ENCODE measurements at regions not wholly inside any gene's neighbourhood (a gene's known extent, or its start where the extent isn't known, plus 50 kb on each side); places are given as distances from the start of the nearest gene placed in this dataset.
"Not testable (repeated sequence)": the region's sequence is repeated elsewhere in the genome, so short reads cannot be mapped to it uniquely, and the experiment has no call there.

DNA sequence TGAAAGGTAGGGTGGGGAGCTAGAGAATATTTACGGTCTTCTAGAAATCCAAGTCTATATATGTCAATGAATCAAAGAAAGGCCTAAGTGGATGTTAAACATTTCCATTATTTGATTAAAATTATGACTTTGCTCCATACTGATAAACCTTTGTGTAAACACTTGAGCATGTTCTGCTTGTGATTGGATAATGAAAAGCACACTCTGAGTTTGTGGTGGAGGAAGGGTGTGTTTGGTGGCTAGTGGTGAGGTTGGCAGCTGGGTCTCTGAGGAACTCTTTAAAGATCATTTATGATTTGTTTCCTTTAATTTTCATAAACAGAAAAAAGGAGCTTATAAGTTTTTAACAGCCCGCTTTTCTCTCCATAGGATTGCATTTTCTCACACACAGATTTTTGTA is 84.7 kb downstream of the RFPL4B start:
- H3K36me3 ChIP-seq (ENCODE audit: control insufficient read depth in 2 of 2, insufficient read depth in 2 of 2, low read length in 2 of 2) = no peaks in the 10 kb centered on the region
- H3K27ac ChIP-seq (ENCODE audit: low read length) = no peak overlapping the region
- no peaks in the 10 kb centered on the region for H3K4me1 ChIP-seq (ENCODE audit: control insufficient read depth, insufficient read depth, low read length)
- no peaks in the 10 kb centered on the region for H3K27me3 ChIP-seq (ENCODE audit: control insufficient read depth in 1 of 2, insufficient read depth in 2 of 2, low read length in 2 of 2)
- H3K9ac ChIP-seq (ENCODE audit: low read length in 2 of 2) = no peak overlapping the region
- H3K9me3 ChIP-seq (ENCODE audit: control insufficient read depth in 2 of 2, low read length in 2 of 2) = no peaks in the 10 kb centered on the region
- H3K4me3 ChIP-seq (ENCODE audit: low read length in 2 of 2) = no peak overlapping the region

- H3K36me3 ChIP-seq (ENCODE audit: control insufficient read depth in 2 of 2, insufficient read depth in 2 of 2, low read length in 2 of 2) = no peaks in the 10 kb centered on the region
- no peak overlapping the region for H3K4me3 ChIP-seq (ENCODE audit: low read length in 2 of 2)
- H3K4me1 ChIP-seq (ENCODE audit: control insufficient read depth, insufficient read depth, low read length) = no peaks in the 10 kb centered on the region
- no peak overlapping the region for H3K9ac ChIP-seq (ENCODE audit: low read length in 2 of 2)
- H3K27ac ChIP-seq (ENCODE audit: low read length) = no peak overlapping the region
- H3K27me3 ChIP-seq (ENCODE audit: control insufficient read depth in 1 of 2, insufficient read depth in 2 of 2, low read length in 2 of 2) = no peaks in the 10 kb centered on the region
- H3K9me3 ChIP-seq (ENCODE audit: control insufficient read depth in 2 of 2, low read length in 2 of 2) = no peaks in the 10 kb centered on the region
Measured at GRCh38 chr6:112432853-112433252, 85.7 kb downstream of the RFPL4B start.

DNA sequence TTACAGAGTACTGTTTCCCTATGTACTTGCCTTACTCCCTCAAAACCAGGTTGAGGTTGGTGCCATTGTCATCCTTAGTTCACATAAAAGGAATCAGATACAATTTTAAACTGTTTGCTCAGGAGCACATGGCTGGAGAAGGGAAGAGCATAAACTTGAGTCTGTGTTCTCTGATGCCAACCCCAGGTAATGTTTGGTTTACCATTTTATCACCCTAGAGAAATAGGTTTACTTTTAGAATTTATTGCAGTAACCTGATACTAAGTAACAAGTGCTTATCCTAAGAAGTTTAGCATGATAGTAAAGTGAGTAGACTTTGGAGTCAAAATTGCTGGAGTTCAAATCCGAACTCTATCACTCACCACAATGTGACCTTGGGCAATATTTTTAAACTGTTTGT is 86.3 kb downstream of the RFPL4B start:
- no peak overlapping the region for H3K9ac ChIP-seq (ENCODE audit: low read length in 2 of 2)
- H3K4me3 ChIP-seq (ENCODE audit: low read length in 2 of 2) = no peak overlapping the region
- no peaks in the 10 kb centered on the region for H3K27me3 ChIP-seq (ENCODE audit: control insufficient read depth in 1 of 2, insufficient read depth in 2 of 2, low read length in 2 of 2)
- H3K36me3 ChIP-seq (ENCODE audit: control insufficient read depth in 2 of 2, insufficient read depth in 2 of 2, low read length in 2 of 2) = no peaks in the 10 kb centered on the region
- H3K4me1 ChIP-seq (ENCODE audit: control insufficient read depth, insufficient read depth, low read length) = no peaks in the 10 kb centered on the region
- no peaks in the 10 kb centered on the region for H3K9me3 ChIP-seq (ENCODE audit: control insufficient read depth in 2 of 2, low read length in 2 of 2)
- no peak overlapping the region for H3K27ac ChIP-seq (ENCODE audit: low read length)

- H3K27ac ChIP-seq (ENCODE audit: low read length) = no peak overlapping the region
- H3K4me3 ChIP-seq (ENCODE audit: low read length in 2 of 2) = no peak overlapping the region
- H3K9ac ChIP-seq (ENCODE audit: low read length in 2 of 2) = no peak overlapping the region
- no peaks in the 10 kb centered on the region for H3K36me3 ChIP-seq (ENCODE audit: control insufficient read depth in 2 of 2, insufficient read depth in 2 of 2, low read length in 2 of 2)
- H3K4me1 ChIP-seq (ENCODE audit: control insufficient read depth, insufficient read depth, low read length) = no peaks in the 10 kb centered on the region
- H3K9me3 ChIP-seq (ENCODE audit: control insufficient read depth in 2 of 2, low read length in 2 of 2) = no peaks in the 10 kb centered on the region
- no peaks in the 10 kb centered on the region for H3K27me3 ChIP-seq (ENCODE audit: control insufficient read depth in 1 of 2, insufficient read depth in 2 of 2, low read length in 2 of 2)
Measured at GRCh38 chr6:112434896-112435435, 87.8 kb downstream of the RFPL4B start.

- Histone ChIP-seq H3K9ac (ENCODE audit: low read length in 2 of 2) (no peak overlapping the region), H3K27ac (ENCODE audit: low read length) (no peak overlapping the region), H3K9me3 (ENCODE audit: control insufficient read depth in 2 of 2, low read length in 2 of 2) (no peaks in the 10 kb centered on the region), H3K4me1 (ENCODE audit: control insufficient read depth, insufficient read depth, low read length) (no peaks in the 10 kb centered on the region), H3K36me3 (ENCODE audit: control insufficient read depth in 2 of 2, insufficient read depth in 2 of 2, low read length in 2 of 2) (no peaks in the 10 kb centered on the region), H3K4me3 (ENCODE audit: low read length in 2 of 2) (no peak overlapping the region), H3K27me3 (ENCODE audit: control insufficient read depth in 1 of 2, insufficient read depth in 2 of 2, low read length in 2 of 2) (no peaks in the 10 kb centered on the region)
Measured at GRCh38 chr6:112437058-112437457, 89.9 kb downstream of the RFPL4B start.

DNA sequence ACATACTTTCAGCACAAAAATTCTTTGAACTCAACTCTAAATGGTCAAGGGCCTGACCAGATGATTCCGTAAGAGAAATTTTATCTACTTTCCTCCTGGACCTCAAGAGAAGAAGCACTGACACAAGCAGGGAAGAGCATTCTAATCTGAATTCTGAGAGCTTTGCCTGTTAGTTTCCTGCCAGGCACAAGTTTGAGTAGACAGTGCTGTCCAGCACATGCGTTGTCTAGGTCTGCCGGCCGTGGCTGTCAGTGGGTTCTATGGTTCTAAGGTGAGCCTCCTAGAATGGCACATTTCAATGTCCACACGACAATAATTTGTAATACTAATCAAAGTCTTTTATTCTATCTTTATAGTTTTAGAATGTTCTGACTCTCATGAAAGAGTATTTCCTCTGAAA is 91.9 kb downstream of the RFPL4B start:
- Histone ChIP-seq H3K4me3 (ENCODE audit: low read length in 2 of 2) (no peak overlapping the region), H3K9me3 (ENCODE audit: control insufficient read depth in 2 of 2, low read length in 2 of 2) (no peaks in the 10 kb centered on the region), H3K9ac (ENCODE audit: low read length in 2 of 2) (no peak overlapping the region), H3K27me3 (ENCODE audit: control insufficient read depth in 1 of 2, insufficient read depth in 2 of 2, low read length in 2 of 2) (no peaks in the 10 kb centered on the region), H3K4me1 (ENCODE audit: control insufficient read depth, insufficient read depth, low read length) (no peaks in the 10 kb centered on the region), H3K36me3 (ENCODE audit: control insufficient read depth in 2 of 2, insufficient read depth in 2 of 2, low read length in 2 of 2) (no peaks in the 10 kb centered on the region), H3K27ac (ENCODE audit: low read length) (no peak overlapping the region)

DNA sequence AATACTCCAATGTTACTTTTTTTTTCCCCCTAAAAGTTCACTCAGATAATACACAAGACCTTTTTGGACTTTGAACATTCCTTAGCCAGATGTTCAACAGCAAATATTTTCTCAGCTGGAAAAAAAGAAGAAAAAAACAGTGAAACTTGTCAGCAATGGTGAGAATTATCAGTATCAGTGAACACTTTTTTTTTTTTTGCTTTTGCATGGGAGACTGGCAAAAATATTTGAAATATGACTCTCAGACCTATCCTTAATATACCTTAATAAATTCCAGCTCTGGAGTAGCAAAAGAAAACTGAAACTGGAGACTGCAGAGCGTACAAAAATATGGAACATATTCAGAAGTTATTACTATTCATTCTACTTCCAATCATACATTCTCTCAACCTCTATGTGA is 92.3 kb downstream of the RFPL4B start:
- no peaks in the 10 kb centered on the region for H3K4me1 ChIP-seq (ENCODE audit: control insufficient read depth, insufficient read depth, low read length)

DNA sequence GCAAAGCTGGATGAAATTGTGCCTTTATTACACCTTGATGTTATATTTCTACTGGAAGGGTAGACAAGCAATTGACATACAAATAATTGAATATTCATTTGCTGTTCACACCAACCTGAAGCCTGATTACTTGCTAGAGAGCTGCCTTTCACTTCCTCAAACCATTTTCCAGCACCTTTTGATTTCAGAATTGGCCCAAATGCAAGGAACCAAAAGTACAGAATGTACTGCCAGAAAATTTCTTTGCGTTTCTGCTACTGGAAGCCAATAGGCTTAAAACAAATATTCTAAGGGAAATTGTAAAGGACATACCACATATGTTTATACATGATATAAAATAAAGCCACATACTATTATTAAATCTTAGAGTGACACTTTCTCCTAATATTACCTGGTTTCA is 94.5 kb downstream of the RFPL4B start:
- no peaks in the 10 kb centered on the region for H3K9me3 ChIP-seq (ENCODE audit: control insufficient read depth in 2 of 2, low read length in 2 of 2)
- no peaks in the 10 kb centered on the region for H3K27me3 ChIP-seq (ENCODE audit: control insufficient read depth in 1 of 2, insufficient read depth in 2 of 2, low read length in 2 of 2)
- no peaks in the 10 kb centered on the region for H3K4me1 ChIP-seq (ENCODE audit: control insufficient read depth, insufficient read depth, low read length)
- no peak overlapping the region for H3K4me3 ChIP-seq (ENCODE audit: low read length in 2 of 2)
- no peaks in the 10 kb centered on the region for H3K36me3 ChIP-seq (ENCODE audit: control insufficient read depth in 2 of 2, insufficient read depth in 2 of 2, low read length in 2 of 2)
- no peak overlapping the region for H3K9ac ChIP-seq (ENCODE audit: low read length in 2 of 2)
- H3K27ac ChIP-seq (ENCODE audit: low read length) = no peak overlapping the region

More for the DNA sequence above, 92.3 kb downstream of the RFPL4B start:
- H3K4me3 ChIP-seq (ENCODE audit: low read length in 2 of 2) = no peak overlapping the region
- H3K27ac ChIP-seq (ENCODE audit: low read length) = no peak overlapping the region
- no peak overlapping the region for H3K9ac ChIP-seq (ENCODE audit: low read length in 2 of 2)
- no peaks in the 10 kb centered on the region for H3K36me3 ChIP-seq (ENCODE audit: control insufficient read depth in 2 of 2, insufficient read depth in 2 of 2, low read length in 2 of 2)
- H3K9me3 ChIP-seq (ENCODE audit: control insufficient read depth in 2 of 2, low read length in 2 of 2) = no peaks in the 10 kb centered on the region
- H3K27me3 ChIP-seq (ENCODE audit: control insufficient read depth in 1 of 2, insufficient read depth in 2 of 2, low read length in 2 of 2) = no peaks in the 10 kb centered on the region

DNA sequence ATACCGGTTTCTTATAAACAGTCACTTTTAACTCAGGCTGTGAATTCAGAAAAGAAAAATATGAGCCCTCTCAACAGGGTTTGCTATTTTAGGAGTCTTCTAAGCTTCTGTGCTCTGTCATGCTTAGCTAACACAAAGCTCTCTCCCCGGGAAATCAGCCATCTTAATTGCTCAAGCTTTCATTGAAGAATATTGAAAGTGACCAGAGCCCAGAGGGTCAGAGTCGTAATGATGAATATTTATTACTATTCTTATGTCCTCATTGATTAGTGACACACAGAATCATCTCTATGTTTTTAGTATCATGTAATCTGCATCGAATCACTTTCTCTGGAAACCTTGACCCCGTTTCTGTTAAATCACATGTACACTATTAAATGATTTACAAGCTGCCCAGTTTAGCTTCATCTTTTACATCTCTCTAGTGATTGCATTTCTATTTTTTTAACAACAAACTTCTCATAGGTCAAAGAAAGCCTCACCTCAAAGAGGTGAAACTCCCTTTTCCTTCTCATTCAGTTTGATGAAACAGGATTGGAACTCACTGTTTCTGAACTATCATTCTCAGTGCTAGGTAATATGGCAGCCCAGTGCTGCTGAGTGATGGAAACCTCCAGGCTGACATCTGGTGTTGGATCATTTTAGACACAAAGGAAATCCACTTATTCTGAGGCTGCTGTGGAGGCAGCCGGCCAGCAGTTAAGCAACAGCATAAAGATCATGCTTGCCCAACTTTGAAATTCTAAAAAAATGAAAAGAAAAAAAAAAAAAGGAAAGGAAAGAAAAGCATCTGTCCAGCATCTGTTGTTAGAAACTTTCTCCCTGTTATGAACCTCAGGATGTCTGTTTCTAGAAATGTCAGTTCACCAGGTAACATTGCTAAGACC is 96.3 kb downstream of the RFPL4B start:
- Histone ChIP-seq H3K27me3 (ENCODE audit: control insufficient read depth in 1 of 2, insufficient read depth in 2 of 2, low read length in 2 of 2) (no peaks in the 10 kb centered on the region), H3K36me3 (ENCODE audit: control insufficient read depth in 2 of 2, insufficient read depth in 2 of 2, low read length in 2 of 2) (no peaks in the 10 kb centered on the region), H3K9ac (ENCODE audit: low read length in 2 of 2) (no peak overlapping the region), H3K9me3 (ENCODE audit: control insufficient read depth in 2 of 2, low read length in 2 of 2) (no peaks in the 10 kb centered on the region), H3K4me1 (ENCODE audit: control insufficient read depth, insufficient read depth, low read length) (no peaks in the 10 kb centered on the region), H3K27ac (ENCODE audit: low read length) (no peak overlapping the region), H3K4me3 (ENCODE audit: low read length in 2 of 2) (no peak overlapping the region)

DNA sequence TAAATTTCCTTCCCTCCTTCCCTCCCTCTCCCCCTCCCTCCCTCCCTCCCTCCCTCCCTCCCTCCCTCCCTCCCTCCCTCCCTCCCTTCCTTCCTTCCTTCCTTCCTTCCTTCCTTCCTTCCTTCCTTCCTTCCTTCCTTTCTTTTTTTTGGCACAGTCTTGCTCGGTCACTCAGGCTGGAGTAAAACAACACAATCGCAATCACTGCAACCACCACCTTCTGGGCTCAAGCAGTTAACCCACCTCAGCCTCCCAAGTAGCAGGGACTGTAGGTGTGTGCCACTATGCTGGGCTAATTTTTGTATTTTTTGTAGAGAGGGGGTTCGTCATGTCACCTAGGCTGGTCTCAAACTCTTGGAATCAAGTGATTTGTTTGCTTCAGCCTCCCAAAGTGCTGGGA is 101.7 kb downstream of the RFPL4B start:
- not testable (repeated sequence) for H3K27me3 ChIP-seq (ENCODE audit: control insufficient read depth in 1 of 2, insufficient read depth in 2 of 2, low read length in 2 of 2); H3K9me3 ChIP-seq (ENCODE audit: control insufficient read depth in 2 of 2, low read length in 2 of 2); H3K4me1 ChIP-seq (ENCODE audit: control insufficient read depth, insufficient read depth, low read length); H3K9ac ChIP-seq (ENCODE audit: low read length in 2 of 2); H3K4me3 ChIP-seq (ENCODE audit: low read length in 2 of 2); H3K36me3 ChIP-seq (ENCODE audit: control insufficient read depth in 2 of 2, insufficient read depth in 2 of 2, low read length in 2 of 2); H3K27ac ChIP-seq (ENCODE audit: low read length)

- H3K9ac ChIP-seq (ENCODE audit: low read length in 2 of 2) = no peak overlapping the region
Measured at GRCh38 chr6:112450663-112451062, 103.5 kb downstream of the RFPL4B start.

More at GRCh38 chr6:112450663-112451062, 103.5 kb downstream of the RFPL4B start:
- no peaks in the 10 kb centered on the region for H3K36me3 ChIP-seq (ENCODE audit: control insufficient read depth in 2 of 2, insufficient read depth in 2 of 2, low read length in 2 of 2)
- no peaks in the 10 kb centered on the region for H3K4me1 ChIP-seq (ENCODE audit: control insufficient read depth, insufficient read depth, low read length)
- H3K9me3 ChIP-seq (ENCODE audit: control insufficient read depth in 2 of 2, low read length in 2 of 2) = peaks cover 0 to 2% of the 10 kb centered on the region in 2 donors
- H3K27me3 ChIP-seq (ENCODE audit: control insufficient read depth in 1 of 2, insufficient read depth in 2 of 2, low read length in 2 of 2) = no peaks in the 10 kb centered on the region
- no peak overlapping the region for H3K4me3 ChIP-seq (ENCODE audit: low read length in 2 of 2)
- H3K27ac ChIP-seq (ENCODE audit: low read length) = no peak overlapping the region
